Glutamatergic neuron (in vitro differentiated cells): ENCODE measurements at regions not wholly inside any gene's neighbourhood (a gene's known extent, or its start where the extent isn't known, plus 50 kb on each side); places are given as distances from the start of the nearest gene placed in this dataset.

Experiments
- DNase-seq: peaks from one replicate; pipeline ENCODE4 v3.0.0; 2022
- H3K27ac Mint-ChIP-seq: one replicate; pipeline ENCODE4 v1.8.0; 2020; ENCODE audit warnings: mild to moderate bottlenecking, mixed read lengths, inconsistent platforms; ENCODE audit not compliant: unreplicated experiment
- H3K27me3 Mint-ChIP-seq: one replicate; pipeline ENCODE4 v1.8.0; 2020; ENCODE audit warnings: mild to moderate bottlenecking, moderate library complexity, mixed read lengths, inconsistent platforms; ENCODE audit not compliant: unreplicated experiment
- H3K36me3 Mint-ChIP-seq: one replicate; pipeline ENCODE4 v1.8.0; 2020; ENCODE audit warnings: mild to moderate bottlenecking, mixed read lengths, inconsistent platforms; ENCODE audit not compliant: unreplicated experiment
- H3K4me1 Mint-ChIP-seq: one replicate; pipeline ENCODE4 v1.8.0; 2020; ENCODE audit warnings: mild to moderate bottlenecking, low read depth, mixed read lengths, inconsistent platforms; ENCODE audit not compliant: unreplicated experiment
- H3K4me3 Mint-ChIP-seq: one replicate; pipeline ENCODE4 v1.8.0; 2020; ENCODE audit warnings: mild to moderate bottlenecking, mixed read lengths, inconsistent platforms; ENCODE audit not compliant: unreplicated experiment
- H3K9me3 Mint-ChIP-seq: one replicate; pipeline ENCODE4 v1.8.0; 2020; ENCODE audit warnings: mild to moderate bottlenecking, moderate library complexity, mixed read lengths, inconsistent platforms; ENCODE audit not compliant: unreplicated experiment
- TF ChIP-seq, protein P1 (sequence below): fragments of 200-600 bp; sonication (generic); IDR thresholded peaks from one replicate; pipeline ENCODE4 v1.5.0; 2021; ENCODE audit not compliant: partially characterized antibody, unreplicated experiment

DNA sequence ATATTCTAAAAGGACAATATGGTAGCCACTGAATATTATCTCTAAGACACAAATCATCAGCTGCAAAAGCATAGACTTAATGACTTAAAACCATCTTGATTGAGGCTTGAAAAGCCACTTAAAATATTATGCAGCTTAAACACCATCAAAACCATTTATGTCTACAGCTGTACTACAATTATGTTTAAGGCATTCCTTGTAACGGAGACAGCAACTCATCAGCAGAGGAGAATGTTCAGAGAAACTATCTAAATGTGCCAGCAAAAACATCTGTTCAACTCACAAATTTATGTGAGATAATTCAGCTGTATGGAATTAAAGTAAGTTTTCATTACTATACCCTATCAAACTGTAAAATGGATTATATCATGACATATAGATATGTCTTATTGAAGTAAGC is 147.9 kb upstream of the CTSO start:
- H3K4me3 Mint-ChIP-seq: no peak overlapping the region
- no peaks in the 10 kb centered on the region for H3K4me1 Mint-ChIP-seq
- no peaks in the 10 kb centered on the region for H3K36me3 Mint-ChIP-seq
- no peaks in the 10 kb centered on the region for H3K27me3 Mint-ChIP-seq
- TF ChIP-seq, protein P1, sequence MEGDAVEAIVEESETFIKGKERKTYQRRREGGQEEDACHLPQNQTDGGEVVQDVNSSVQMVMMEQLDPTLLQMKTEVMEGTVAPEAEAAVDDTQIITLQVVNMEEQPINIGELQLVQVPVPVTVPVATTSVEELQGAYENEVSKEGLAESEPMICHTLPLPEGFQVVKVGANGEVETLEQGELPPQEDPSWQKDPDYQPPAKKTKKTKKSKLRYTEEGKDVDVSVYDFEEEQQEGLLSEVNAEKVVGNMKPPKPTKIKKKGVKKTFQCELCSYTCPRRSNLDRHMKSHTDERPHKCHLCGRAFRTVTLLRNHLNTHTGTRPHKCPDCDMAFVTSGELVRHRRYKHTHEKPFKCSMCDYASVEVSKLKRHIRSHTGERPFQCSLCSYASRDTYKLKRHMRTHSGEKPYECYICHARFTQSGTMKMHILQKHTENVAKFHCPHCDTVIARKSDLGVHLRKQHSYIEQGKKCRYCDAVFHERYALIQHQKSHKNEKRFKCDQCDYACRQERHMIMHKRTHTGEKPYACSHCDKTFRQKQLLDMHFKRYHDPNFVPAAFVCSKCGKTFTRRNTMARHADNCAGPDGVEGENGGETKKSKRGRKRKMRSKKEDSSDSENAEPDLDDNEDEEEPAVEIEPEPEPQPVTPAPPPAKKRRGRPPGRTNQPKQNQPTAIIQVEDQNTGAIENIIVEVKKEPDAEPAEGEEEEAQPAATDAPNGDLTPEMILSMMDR: no peak
- H3K27ac Mint-ChIP-seq: no peak overlapping the region
- no peak for DNase-seq
- H3K9me3 Mint-ChIP-seq: no peaks in the 10 kb centered on the region

DNA sequence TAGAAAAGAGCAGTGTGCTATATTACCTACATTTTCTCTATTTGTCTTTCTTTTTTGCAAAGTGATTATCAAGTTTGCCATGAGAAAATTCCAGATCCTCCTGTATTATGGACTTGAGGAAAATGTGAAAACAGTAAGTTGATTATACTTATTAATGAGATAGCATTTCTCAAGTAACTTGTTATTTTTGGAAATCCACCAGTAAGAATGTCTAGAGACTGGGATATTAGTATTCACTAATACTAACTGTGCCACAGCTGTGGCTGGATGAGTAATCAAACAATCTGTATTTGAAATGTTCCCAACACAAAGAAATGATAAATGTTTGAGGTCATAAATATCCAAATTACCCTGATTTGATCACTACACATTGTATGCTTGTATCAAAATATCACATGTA is 147.0 kb upstream of the CTSO start:
- DNase-seq: no peak
- no peaks in the 10 kb centered on the region for H3K36me3 Mint-ChIP-seq

DNA sequence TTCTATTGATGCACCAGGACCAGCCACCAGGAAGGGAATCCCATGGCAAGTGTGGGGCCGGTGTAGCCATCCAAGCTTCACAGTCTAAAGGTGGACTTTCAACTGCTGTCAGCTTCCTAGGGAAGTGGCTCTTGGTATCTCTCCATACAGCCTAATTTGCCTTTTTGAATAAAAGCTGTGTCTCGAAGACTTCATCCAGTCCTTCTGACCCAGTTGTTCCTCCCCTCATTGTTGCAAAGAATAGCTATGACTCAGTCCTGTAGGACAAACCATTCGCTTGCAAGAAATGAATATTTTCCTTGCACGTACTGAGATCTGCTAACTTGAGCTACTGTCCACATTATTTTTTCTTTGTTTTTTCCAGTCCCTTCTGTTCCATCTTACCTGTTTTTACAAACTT is 145.1 kb upstream of the CTSO start:
- Mint-ChIP-seq H3K27ac (no peak overlapping the region), H3K9me3 (no peaks in the 10 kb centered on the region), H3K4me1 (no peaks in the 10 kb centered on the region), H3K27me3 (no peaks in the 10 kb centered on the region), H3K4me3 (no peak overlapping the region), H3K36me3 (no peaks in the 10 kb centered on the region)
- TF ChIP-seq, protein P1: no peak
- no peak for DNase-seq

More for the DNA sequence above, 147.0 kb upstream of the CTSO start:
- Mint-ChIP-seq H3K9me3 (no peaks in the 10 kb centered on the region), H3K4me1 (no peaks in the 10 kb centered on the region), H3K4me3 (no peak overlapping the region), H3K27me3 (no peaks in the 10 kb centered on the region), H3K27ac (no peak overlapping the region)
- TF ChIP-seq, protein P1: no peak

DNA sequence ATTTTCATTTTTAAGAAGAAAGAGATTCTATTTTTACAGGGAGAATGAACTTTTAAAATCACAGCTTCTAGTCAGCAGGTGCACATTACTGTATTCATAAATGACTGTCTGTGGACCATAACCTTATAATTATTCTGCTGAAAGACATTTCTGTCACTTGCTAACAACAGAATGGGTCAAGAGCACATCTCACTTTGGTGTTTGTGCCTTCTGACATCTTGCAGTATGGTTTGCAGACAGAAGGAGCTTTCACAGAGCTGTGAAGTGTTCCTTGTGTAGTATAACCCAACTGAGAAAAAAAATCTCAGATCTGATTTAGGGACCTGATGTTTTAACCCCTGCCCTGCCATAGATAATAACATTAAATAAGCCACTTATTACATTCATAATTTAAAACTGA is 131.4 kb upstream of the CTSO start:
- no peaks in the 10 kb centered on the region for H3K36me3 Mint-ChIP-seq
- no peaks in the 10 kb centered on the region for H3K9me3 Mint-ChIP-seq
- TF ChIP-seq, protein P1: no peak
- DNase-seq: no peak
- no peak overlapping the region for H3K4me3 Mint-ChIP-seq
- peaks cover 3% of the 10 kb centered on the region for H3K4me1 Mint-ChIP-seq
- no peak overlapping the region for H3K27ac Mint-ChIP-seq
- H3K27me3 Mint-ChIP-seq: no peaks in the 10 kb centered on the region

DNA sequence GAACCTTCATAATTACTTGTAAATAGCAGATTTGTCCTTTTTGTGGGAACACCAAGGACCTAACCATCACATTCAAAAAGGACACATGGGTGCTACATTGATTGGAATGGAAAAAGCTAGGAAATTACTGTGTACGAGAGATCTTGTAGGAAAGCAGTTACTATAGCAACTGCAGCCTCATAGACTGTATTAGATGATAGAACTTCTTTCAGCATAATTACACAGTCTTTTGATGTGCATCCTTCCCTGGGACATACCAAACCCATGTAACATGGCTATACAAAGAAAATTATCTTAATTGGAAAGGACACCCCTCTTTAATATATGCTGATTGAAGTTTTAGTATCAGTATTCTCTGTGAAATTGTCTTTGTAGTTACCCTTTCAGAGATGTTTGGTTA is 130.7 kb upstream of the CTSO start:
- no peak overlapping the region for H3K27ac Mint-ChIP-seq
- H3K27me3 Mint-ChIP-seq: no peaks in the 10 kb centered on the region
- no peaks in the 10 kb centered on the region for H3K9me3 Mint-ChIP-seq
- TF ChIP-seq, protein P1: no peak
- no peak for DNase-seq
- no peak overlapping the region for H3K4me3 Mint-ChIP-seq
- peaks cover 3% of the 10 kb centered on the region for H3K4me1 Mint-ChIP-seq
- no peaks in the 10 kb centered on the region for H3K36me3 Mint-ChIP-seq
